ENCODE measurements at regions not wholly inside any gene's neighbourhood (a gene's known extent, or its start where the extent isn't known, plus 50 kb on each side); places are given as distances from the start of the nearest gene placed in this dataset.

DNA sequence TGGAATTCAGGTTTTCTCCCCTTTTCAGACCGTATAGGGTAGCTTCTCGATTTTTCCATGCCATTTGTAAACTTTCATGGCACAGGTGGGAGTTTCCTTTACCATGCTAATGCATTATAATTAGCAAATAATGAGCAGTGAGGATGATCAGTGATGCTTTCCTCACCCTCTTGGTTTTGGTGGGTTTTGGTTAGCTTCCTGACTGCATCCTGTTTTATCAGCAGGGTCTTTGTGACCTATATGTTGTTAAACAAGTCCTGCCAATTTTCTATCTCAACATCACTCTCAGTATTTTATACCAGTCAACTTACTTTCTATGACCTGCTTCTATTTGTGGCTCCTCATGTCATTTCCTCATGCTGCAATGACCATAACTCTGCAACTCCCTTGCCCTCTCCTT, 1345.1 kb downstream of the NCAM2 start:
- Histone ChIP-seq H3K4me3 (ENCODE audit: low read depth, low read length) (no peak overlapping the region), H3K27me3 (ENCODE audit: control insufficient read depth, insufficient read depth, low read length) (no peaks in the 10 kb centered on the region), H3K27ac (ENCODE audit: low read depth, low read length) (no peak overlapping the region), H3K9me3 (ENCODE audit: control insufficient read depth, insufficient read depth, low read length) (peaks cover 13% of the 10 kb centered on the region)
- no peak for DNase-seq (ENCODE audit: low read depth, low spot score)
- CTCF ChIA-PET = no interaction called here
- POLR2A ChIA-PET = no interaction called here
- TF ChIP-seq, protein P1, sequence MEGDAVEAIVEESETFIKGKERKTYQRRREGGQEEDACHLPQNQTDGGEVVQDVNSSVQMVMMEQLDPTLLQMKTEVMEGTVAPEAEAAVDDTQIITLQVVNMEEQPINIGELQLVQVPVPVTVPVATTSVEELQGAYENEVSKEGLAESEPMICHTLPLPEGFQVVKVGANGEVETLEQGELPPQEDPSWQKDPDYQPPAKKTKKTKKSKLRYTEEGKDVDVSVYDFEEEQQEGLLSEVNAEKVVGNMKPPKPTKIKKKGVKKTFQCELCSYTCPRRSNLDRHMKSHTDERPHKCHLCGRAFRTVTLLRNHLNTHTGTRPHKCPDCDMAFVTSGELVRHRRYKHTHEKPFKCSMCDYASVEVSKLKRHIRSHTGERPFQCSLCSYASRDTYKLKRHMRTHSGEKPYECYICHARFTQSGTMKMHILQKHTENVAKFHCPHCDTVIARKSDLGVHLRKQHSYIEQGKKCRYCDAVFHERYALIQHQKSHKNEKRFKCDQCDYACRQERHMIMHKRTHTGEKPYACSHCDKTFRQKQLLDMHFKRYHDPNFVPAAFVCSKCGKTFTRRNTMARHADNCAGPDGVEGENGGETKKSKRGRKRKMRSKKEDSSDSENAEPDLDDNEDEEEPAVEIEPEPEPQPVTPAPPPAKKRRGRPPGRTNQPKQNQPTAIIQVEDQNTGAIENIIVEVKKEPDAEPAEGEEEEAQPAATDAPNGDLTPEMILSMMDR (IDR thresholded peaks at IDR 0.05; ENCODE audit: low read depth, low read length) = no peak

DNA sequence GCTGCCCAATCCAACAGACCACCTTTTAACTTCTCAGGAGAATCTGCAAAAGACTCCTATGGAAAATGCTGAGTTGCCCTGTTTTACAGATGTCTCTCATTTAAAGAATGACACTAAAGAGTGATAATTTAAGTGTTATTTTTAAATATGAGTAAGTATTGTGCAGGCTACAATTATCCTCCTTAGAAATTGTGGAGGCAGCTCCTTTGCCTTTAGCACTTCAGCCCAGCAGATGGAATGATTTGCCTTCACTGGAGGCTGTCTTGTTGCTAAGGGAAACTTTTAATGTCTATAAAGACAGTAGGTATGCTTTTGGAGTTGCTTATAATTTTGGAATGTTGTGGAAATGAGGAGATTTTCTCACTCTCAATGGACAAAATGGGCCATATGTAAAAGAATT, 1345.5 kb downstream of the NCAM2 start:
- Histone ChIP-seq H3K4me3 (ENCODE audit: low read depth, low read length) (no peak overlapping the region), H3K27ac (ENCODE audit: low read depth, low read length) (no peak overlapping the region), H3K9me3 (ENCODE audit: control insufficient read depth, insufficient read depth, low read length) (peaks cover 13% of the 10 kb centered on the region), H3K27me3 (ENCODE audit: control insufficient read depth, insufficient read depth, low read length) (no peaks in the 10 kb centered on the region)
- POLR2A ChIA-PET = no interaction called here
- CTCF ChIA-PET = no interaction called here
- no peak for DNase-seq (ENCODE audit: low read depth, low spot score)
- TF ChIP-seq, protein P1 (IDR thresholded peaks at IDR 0.05; ENCODE audit: low read depth, low read length) = no peak

DNA sequence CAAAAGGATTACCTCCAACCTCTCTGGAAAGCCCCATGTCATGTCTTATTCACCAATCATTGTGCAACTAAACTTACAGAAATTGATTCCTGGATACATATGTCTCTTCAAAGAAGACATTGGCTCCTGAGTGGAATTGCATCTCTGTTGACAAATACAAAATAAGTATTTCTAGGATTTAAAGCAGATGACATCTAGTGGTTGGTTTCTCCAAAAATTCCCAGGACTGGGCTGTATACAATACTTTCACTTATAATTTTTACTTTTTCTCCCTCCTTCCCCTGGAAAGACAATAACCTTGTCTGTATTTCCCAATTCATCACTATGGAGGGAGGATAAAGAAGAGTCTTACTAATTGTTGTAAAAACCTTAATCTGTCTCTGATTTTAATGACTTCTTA, 1347.4 kb downstream of the NCAM2 start:
- Histone ChIP-seq H3K27me3 (ENCODE audit: control insufficient read depth, insufficient read depth, low read length) (no peaks in the 10 kb centered on the region), H3K9me3 (ENCODE audit: control insufficient read depth, insufficient read depth, low read length) (peaks cover 13% of the 10 kb centered on the region), H3K27ac (ENCODE audit: low read depth, low read length) (no peak overlapping the region), H3K4me3 (ENCODE audit: low read depth, low read length) (no peak overlapping the region)
- CTCF ChIA-PET = no interaction called here
- TF ChIP-seq, protein P1 (IDR thresholded peaks at IDR 0.05; ENCODE audit: low read depth, low read length) = no peak
- POLR2A ChIA-PET = no interaction called here
- DNase-seq (ENCODE audit: low read depth, low spot score) = no peak

DNA sequence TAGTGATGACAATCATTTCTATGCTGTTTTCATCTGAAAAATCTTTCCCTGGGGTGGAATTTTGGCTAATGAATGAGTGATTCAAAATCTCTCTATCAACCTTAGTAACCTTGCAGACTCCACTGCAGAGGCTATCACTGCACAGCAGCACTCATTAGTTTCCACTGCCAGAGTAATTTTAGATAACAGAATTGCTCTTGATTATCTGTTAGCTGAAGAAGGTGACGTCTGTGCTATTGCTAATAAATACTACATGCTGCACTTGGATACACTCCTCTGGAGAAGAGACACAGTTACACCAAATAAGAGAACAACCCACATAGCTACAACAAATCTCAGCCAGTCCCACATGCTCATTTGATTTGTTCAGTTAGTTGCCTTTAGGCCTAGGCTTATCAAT, 1348.4 kb downstream of the NCAM2 start:
- TF ChIP-seq, protein P1 (IDR thresholded peaks at IDR 0.05; ENCODE audit: low read depth, low read length) = no peak

DNA sequence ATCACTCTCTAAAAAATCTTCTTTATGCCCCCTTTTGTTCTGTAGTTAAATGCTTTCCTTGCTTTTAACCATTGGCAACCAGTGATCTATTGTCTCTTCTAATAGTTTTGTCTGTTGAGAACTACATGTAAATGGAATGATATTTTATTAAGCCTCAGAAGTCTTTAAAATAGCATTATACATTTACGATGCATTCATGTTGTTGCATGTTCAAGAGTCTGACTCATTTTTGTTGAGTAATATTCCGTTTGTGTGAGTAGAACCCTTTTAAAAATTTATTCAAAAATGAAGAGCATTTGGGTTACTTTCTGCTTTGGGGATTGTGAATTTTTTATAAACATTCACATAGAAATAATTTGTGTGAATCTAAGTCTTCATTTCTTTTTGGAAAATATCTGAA, 1352.9 kb downstream of the NCAM2 start:
- POLR2A ChIA-PET = no interaction called here
- Histone ChIP-seq H3K27ac (ENCODE audit: low read depth, low read length) (no peak overlapping the region), H3K27me3 (ENCODE audit: control insufficient read depth, insufficient read depth, low read length) (no peaks in the 10 kb centered on the region), H3K9me3 (ENCODE audit: control insufficient read depth, insufficient read depth, low read length) (peaks cover 22% of the 10 kb centered on the region), H3K4me3 (ENCODE audit: low read depth, low read length) (no peak overlapping the region)
- TF ChIP-seq, protein P1 (IDR thresholded peaks at IDR 0.05; ENCODE audit: low read depth, low read length) = no peak
- CTCF ChIA-PET = no interaction called here
- no peak for DNase-seq (ENCODE audit: low read depth, low spot score)

More for the DNA sequence above, 1348.4 kb downstream of the NCAM2 start:
- H3K4me3 ChIP-seq (ENCODE audit: low read depth, low read length) = no peak overlapping the region
- H3K27ac ChIP-seq (ENCODE audit: low read depth, low read length) = no peak overlapping the region
- no peaks in the 10 kb centered on the region for H3K27me3 ChIP-seq (ENCODE audit: control insufficient read depth, insufficient read depth, low read length)
- ChIA-PET CTCF (no interaction called here), POLR2A (no interaction called here)
- peaks cover 9% of the 10 kb centered on the region for H3K9me3 ChIP-seq (ENCODE audit: control insufficient read depth, insufficient read depth, low read length)
- no peak for DNase-seq (ENCODE audit: low read depth, low spot score)

Data from AG04450 (cell line).